Testis (tissue), 2 donors: ENCODE measurements at regions not wholly inside any gene's neighbourhood (a gene's known extent, or its start where the extent isn't known, plus 50 kb on each side); places are given as distances from the start of the nearest gene placed in this dataset.
"Not testable (repeated sequence)": the region's sequence is repeated elsewhere in the genome, so short reads cannot be mapped to it uniquely, and the experiment has no call there.

Experiments used
- DNase-seq: peaks from one replicate; pipeline ENCODE4 v3.0.0-alpha.2; 2019
- H3K27ac ChIP-seq, 2 donors: fragments of 200-600 bp; sonication (generic); one replicate each; pipeline ENCODE4 v1.5.1; 2019
- H3K27me3 ChIP-seq: fragments of 200-600 bp; sonication (generic); one replicate; pipeline ENCODE4 v1.5.1; 2019
- H3K36me3 ChIP-seq: fragments of 200-600 bp; sonication (generic); one replicate; pipeline ENCODE4 v1.5.1; 2017; ENCODE audit warnings: low read depth; ENCODE audit errors: missing control alignments
- H3K4me1 ChIP-seq: fragments of 200-600 bp; sonication (generic); one replicate; pipeline ENCODE4 v1.5.1; 2019
- H3K4me3 ChIP-seq, 2 donors: fragments of 200-600 bp; sonication (generic); one replicate each; pipeline ENCODE4 v1.5.1; 2017 to 2019
- H3K9me3 ChIP-seq: fragments of 200-600 bp; sonication (generic); one replicate; pipeline ENCODE4 v1.5.1; 2017
- POLR2A ChIP-seq: fragments of 450-650 bp; IDR thresholded peaks from one replicate; pipeline ENCODE4 v1.6.1; 2017; ENCODE audit warnings: antibody characterized with exemption, mild to moderate bottlenecking, moderate library complexity
- WGBS, 2 donors: methylation state at CpG; one replicate each; pipeline ENCODE4 v1.1.5; 2018; 5-methylcytosine and 5-hydroxymethylcytosine counted together
- intact Hi-C: fragments of 100-400 bp; cut with DNase I; formaldehyde crosslinking; loops from one replicate; pipeline ENCODE4 v1.15.1; 2023; ENCODE audit warnings: low total_unique reads
- TF ChIP-seq, protein P1 (sequence below), 3 experiments: fragments of 450-650 bp in 2 of 3; fragments of 200-600 bp in 1 of 3; sonication (generic) in 1 of 3; IDR thresholded peaks; one replicate each; pipeline ENCODE4 v1.5.1; 2016 to 2019; ENCODE audit warnings: antibody characterized with exemption in 3 of 3, mild to moderate bottlenecking in 2 of 3, moderate library complexity in 1 of 3

DNA sequence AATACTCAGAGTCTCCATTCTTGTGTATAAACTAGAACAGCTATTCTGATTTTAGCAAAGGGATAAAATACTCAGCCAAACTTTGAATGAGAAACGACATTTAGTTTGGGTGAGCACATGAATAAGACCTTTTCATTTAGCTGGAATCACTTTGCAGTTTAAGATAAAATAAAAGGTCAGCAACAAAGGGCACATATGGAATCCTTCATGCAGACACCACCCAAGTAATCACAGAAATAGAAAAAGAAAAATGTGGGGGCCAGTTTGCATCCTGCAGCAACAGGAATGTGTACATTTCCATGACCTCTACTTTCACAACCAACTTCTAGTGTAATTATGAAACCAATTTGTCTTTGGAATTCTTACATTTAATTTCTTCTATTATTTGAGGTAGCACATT, 1637.4 kb downstream of the PCDH9 start:
- TF ChIP-seq, protein P1, sequence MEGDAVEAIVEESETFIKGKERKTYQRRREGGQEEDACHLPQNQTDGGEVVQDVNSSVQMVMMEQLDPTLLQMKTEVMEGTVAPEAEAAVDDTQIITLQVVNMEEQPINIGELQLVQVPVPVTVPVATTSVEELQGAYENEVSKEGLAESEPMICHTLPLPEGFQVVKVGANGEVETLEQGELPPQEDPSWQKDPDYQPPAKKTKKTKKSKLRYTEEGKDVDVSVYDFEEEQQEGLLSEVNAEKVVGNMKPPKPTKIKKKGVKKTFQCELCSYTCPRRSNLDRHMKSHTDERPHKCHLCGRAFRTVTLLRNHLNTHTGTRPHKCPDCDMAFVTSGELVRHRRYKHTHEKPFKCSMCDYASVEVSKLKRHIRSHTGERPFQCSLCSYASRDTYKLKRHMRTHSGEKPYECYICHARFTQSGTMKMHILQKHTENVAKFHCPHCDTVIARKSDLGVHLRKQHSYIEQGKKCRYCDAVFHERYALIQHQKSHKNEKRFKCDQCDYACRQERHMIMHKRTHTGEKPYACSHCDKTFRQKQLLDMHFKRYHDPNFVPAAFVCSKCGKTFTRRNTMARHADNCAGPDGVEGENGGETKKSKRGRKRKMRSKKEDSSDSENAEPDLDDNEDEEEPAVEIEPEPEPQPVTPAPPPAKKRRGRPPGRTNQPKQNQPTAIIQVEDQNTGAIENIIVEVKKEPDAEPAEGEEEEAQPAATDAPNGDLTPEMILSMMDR (IDR thresholded peaks at IDR 0.05), result no peak
- TF ChIP-seq POLR2A, result no peak
- no peaks in the 10 kb centered on the region for H3K27me3 ChIP-seq
- H3K4me1 ChIP-seq, result no peaks in the 10 kb centered on the region
- no peak for DNase-seq
- no peak overlapping the region for H3K27ac ChIP-seq
- 16 to 29% methylated on average over 1 of the region's 1 CpG for WGBS, 2 donors
- intact Hi-C loops, result no loop called here
- H3K9me3 ChIP-seq, result no peaks in the 10 kb centered on the region
- H3K4me3 ChIP-seq, result no peak overlapping the region
- H3K36me3 ChIP-seq, result no peaks in the 10 kb centered on the region

GRCh38 chr13:65585346-65585745, 1644.8 kb downstream of the PCDH9 start:
- intact Hi-C loops, result no loop called here
- DNase-seq, result no peak
- WGBS, 2 donors, result 64 to 84% methylated on average over 5 to 10 of the region's 10 CpGs
- Histone ChIP-seq H3K4me1 (no peaks in the 10 kb centered on the region), H3K9me3 (no peaks in the 10 kb centered on the region), H3K27me3 (no peaks in the 10 kb centered on the region), H3K36me3 (no peaks in the 10 kb centered on the region), H3K4me3 (no peak overlapping the region), H3K27ac (no peak overlapping the region)
- TF ChIP-seq POLR2A, result no peak
- TF ChIP-seq, protein P1 (IDR thresholded peaks at IDR 0.05), result no peak

DNA sequence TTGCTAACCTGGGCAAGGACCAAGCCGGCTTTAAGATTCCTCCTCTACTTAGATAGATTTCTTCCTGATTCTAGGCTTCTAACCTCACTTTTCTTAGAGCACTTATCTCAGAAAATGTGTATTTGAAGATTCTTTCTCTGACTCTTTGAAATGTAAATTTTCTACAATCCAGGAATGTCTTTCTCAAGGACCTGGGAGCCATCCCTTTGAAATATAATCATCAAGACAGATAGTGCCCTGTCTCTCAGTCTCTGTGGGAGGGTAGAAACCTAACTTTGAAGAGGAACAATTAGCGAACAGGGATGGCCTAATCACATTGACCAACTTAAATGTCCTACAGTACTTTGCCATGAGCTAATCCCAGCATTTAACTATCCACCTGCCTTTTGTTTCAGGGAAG, 1646.0 kb downstream of the PCDH9 start:
- Histone ChIP-seq H3K27ac (no peak overlapping the region), H3K36me3 (no peaks in the 10 kb centered on the region), H3K4me1 (no peaks in the 10 kb centered on the region), H3K27me3 (no peaks in the 10 kb centered on the region), H3K9me3 (no peaks in the 10 kb centered on the region), H3K4me3 (no peak overlapping the region)
- intact Hi-C loops, result no loop called here
- DNase-seq, result no peak
- TF ChIP-seq, protein P1 (IDR thresholded peaks at IDR 0.05), result no peak
- no peak for TF ChIP-seq POLR2A
- WGBS, 2 donors, result 56 to 59% methylated on average over 2 of the region's 2 CpGs

GRCh38 chr13:65582160-65582559, 1648.0 kb downstream of the PCDH9 start:
- H3K4me3 ChIP-seq, result no peak overlapping the region
- H3K9me3 ChIP-seq, result no peaks in the 10 kb centered on the region
- TF ChIP-seq POLR2A, result no peak
- TF ChIP-seq, protein P1 (IDR thresholded peaks at IDR 0.05), result no peak
- no peaks in the 10 kb centered on the region for H3K27me3 ChIP-seq
- no peak for DNase-seq
- no peaks in the 10 kb centered on the region for H3K4me1 ChIP-seq
- intact Hi-C loops, result no loop called here
- no peaks in the 10 kb centered on the region for H3K36me3 ChIP-seq
- no peak overlapping the region for H3K27ac ChIP-seq

- H3K4me1 ChIP-seq, H3K9me3 ChIP-seq, intact Hi-C loops, DNase-seq, H3K27ac ChIP-seq, H3K4me3 ChIP-seq, H3K36me3 ChIP-seq, H3K27me3 ChIP-seq: not testable (repeated sequence)
- WGBS, 2 donors, result 88% methylated on average over 5 of the region's 5 CpGs
These were observed 1665.6 kb downstream of the PCDH9 start for GRCh38 chr13:65564561-65564960.
